Omental fat pad (tissue), 3 donors: ENCODE measurements at regions not wholly inside any gene's neighbourhood (a gene's known extent, or its start where the extent isn't known, plus 50 kb on each side); places are given as distances from the start of the nearest gene placed in this dataset.

Source experiments
- ATAC-seq: fragments of 150-250 bp; one replicate; pipeline ENCODE4 v1.9.1; 2016; ENCODE audit warnings: mild to moderate bottlenecking, moderate library complexity; ENCODE audit not compliant: low FRiP score
- DNase-seq: peaks from one replicate; pipeline ENCODE4 v3.0.0-alpha.2; 2019; ENCODE audit warnings: low spot score
- CTCF ChIP-seq, 3 donors: fragments of 450-650 bp; IDR thresholded peaks; one replicate each; pipeline ENCODE4 v1.5.1; 2016 to 2017; ENCODE audit warnings: antibody characterized with exemption in 3 of 3, mild to moderate bottlenecking in 3 of 3, moderate library complexity in 2 of 3

DNA sequence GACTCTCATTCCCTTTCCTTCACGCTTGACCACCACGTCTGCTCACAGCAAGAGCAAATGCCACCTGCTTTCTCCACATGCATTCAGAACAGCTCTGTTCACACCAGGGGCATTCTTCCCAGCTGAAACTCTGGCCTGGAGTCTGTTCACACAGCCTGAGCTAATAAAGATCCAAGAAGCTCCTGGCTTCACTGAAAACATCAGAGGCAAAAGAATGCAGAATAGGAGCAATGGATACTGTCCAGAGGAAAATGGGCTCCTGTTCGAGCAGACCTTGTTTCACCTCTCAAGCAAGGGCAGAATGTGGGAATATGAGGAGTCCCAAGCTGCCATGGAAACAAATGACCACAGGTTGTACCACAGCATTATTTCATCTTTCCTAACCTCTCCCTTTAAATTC lies 402.7 kb upstream of the TNC start:
- DNase-seq (no peak), ATAC-seq (no peak)
- TF ChIP-seq CTCF (IDR thresholded peaks at IDR 0.05): no peak

DNA sequence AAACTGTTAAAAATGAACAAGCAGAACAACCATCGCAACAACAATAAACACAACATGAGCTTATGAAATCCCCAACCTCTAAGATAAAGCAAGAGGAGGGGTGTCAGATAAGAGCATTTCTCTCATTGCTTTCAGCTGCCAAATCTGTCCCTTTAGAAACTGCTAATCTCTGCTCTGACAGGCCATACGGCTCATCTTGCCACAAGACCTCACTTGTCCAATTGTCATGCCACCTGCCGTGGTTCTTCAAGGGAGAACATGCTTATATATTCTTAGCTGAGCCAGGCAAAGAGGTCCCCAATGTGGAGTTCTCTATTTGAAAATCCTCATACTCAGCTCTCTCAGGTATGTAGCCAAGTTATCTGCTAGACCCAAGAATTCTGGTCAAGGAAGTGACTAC lies 405.0 kb upstream of the TNC start:
- no peak for DNase-seq
- TF ChIP-seq CTCF (IDR thresholded peaks at IDR 0.05): no peak
- no peak for ATAC-seq

- TF ChIP-seq CTCF (IDR thresholded peaks at IDR 0.05): peak in 1 of 3 donors; percentile 50
- ATAC-seq: peak; percentile 76
- DNase-seq: no peak
These were observed 406.6 kb upstream of the TNC start for GRCh38 chr9:115524453-115525059.

DNA sequence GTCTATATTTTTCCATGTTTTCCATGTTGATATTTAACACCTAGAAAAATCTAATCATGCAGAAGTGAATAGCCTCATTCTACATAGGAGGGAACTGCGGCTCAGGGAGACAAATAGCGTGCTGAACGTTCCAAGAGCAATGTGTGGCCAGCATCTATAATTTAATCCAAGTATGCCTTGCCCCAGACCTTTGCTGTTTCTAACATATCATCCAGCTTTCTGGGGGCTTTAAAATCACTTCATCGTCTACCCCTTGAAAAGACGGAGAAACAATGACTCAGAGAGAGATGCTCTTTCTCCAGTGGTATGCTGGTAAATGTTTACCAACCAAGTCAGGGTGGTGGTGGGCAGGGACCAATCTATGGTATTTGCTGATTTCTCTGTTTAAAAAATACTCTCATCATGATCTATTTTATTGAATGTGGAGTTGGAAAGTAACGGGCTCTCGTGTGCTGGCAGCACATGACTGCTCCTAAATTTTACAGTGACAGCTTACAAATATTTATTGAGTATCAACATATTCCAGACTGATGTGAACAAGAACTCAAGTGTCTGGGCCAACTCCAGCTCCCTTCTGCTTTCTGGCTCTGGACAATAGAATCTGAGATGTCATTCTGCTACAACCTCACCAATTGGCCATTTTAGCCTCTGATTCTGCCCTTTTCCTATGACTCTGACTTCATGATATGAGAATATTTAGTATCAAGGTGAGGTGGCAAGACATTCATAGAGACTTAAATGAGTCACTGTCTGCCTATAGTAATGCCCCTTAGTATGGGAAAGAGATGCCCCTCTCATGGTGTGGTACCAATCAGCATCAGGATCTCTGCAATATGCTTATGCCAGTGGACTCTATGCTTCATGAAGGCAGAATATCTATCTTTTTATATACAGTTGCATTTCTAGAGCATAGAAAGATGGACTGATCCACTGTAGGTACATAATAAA lies 407.4 kb upstream of the TNC start:
- ATAC-seq (no peak), DNase-seq (no peak)
- no peak for TF ChIP-seq CTCF (IDR thresholded peaks at IDR 0.05)

DNA sequence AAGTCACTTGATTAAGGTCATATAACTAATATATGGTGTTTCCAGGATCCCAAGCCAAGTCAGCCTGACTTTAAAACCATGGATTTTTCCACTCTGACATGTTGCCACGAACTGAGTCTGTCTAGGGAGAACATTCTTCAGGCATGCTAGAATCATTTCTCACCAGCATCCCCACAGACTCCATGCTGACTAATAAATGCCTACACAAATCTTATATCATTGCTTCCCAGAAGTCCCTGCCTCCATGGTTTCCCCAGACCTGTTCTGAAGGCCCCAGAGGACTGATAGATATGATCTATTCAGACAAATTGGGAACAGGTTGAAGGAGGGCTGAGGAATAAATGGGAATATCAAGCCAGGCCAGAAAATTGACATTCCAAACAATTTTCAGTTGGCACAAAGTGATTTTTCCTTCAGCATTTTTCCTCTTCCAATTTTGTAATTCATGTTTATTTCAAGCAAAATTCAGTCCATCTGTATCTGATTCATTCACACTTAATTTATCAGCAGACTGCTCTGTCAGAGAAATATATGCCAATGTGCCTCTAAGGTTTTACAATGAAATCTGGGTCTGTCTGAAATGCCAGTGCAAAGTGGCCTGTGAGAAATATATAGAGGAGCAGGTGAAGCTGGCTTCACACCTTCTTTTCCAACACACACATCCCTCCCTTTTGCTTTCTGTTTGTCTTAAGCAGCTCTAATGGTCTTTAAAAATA lies 413.6 kb upstream of the TNC start:
- no peak for DNase-seq

GRCh38 chr9:115533511-115533910 lies 415.6 kb upstream of the TNC start:
- no peak for TF ChIP-seq CTCF (IDR thresholded peaks at IDR 0.05)
- no peak for DNase-seq
- no peak for ATAC-seq

More for the DNA sequence above, 413.6 kb upstream of the TNC start:
- ATAC-seq: peak; percentile 90
- TF ChIP-seq CTCF (IDR thresholded peaks at IDR 0.05): no peak
